K562 (cell line): ENCODE measurements at regions not wholly inside any gene's neighbourhood (a gene's known extent, or its start where the extent isn't known, plus 50 kb on each side); places are given as distances from the start of the nearest gene placed in this dataset.

Experiments
- BMI1 ChIP-seq: fragments of 150-350 bp; IDR thresholded peaks from 2 replicates; pipeline ENCODE4 v1.6.1; 2014; ENCODE audit warnings: low read length
- ERF ChIP-seq: fragments of 450-650 bp; formaldehyde crosslinking; IDR thresholded peaks from 2 replicates; pipeline ENCODE4 v1.4.0; 2020; ENCODE audit warnings: mild to moderate bottlenecking, mixed read lengths
- IRF2 ChIP-seq: sonication (generic); formaldehyde crosslinking; IDR thresholded peaks from 2 replicates; pipeline ENCODE4 v1.8.1; 2022; ENCODE audit warnings: mild to moderate bottlenecking, missing genetic modification reagents
- NFXL1 ChIP-seq: fragments of 450-650 bp; formaldehyde crosslinking; IDR thresholded peaks from 2 replicates; pipeline ENCODE4 v1.4.0; 2021; ENCODE audit warnings: mild to moderate bottlenecking
- PATZ1 ChIP-seq: fragments of 250-450 bp; sonication (Bioruptor Pico); IDR thresholded peaks from 2 replicates; pipeline ENCODE4 v1.5.0; 2020; ENCODE audit warnings: mild to moderate bottlenecking, borderline replicate concordance
- PHF21A ChIP-seq: fragments of 450-650 bp; IDR thresholded peaks from 2 replicates; pipeline ENCODE4 v1.6.1; 2017; ENCODE audit warnings: low read depth, borderline replicate concordance
- SMARCB1 ChIP-seq: IDR thresholded peaks from 2 replicates; pipeline ENCODE4 v1.6.1; 2011; ENCODE audit warnings: improper control_type of control experiment, low read depth; ENCODE audit not compliant: insufficient read length
- YY1 ChIP-seq, 3 experiments: IDR thresholded peaks; 2 replicates each; pipeline ENCODE4 v1.6.1; 2011; ENCODE audit warnings: low read length in 2 of 3, mild to moderate bottlenecking in 2 of 3, moderate library complexity in 2 of 3, borderline replicate concordance in 1 of 3, control low read depth in 1 of 3, low read depth in 1 of 3; ENCODE audit not compliant: insufficient read depth in 3 of 3, insufficient replicate concordance in 2 of 3, control insufficient read depth in 1 of 3, insufficient read length in 1 of 3; ENCODE audit errors: extremely low read depth in 1 of 3
- ZNF583 ChIP-seq: fragments of 250-450 bp; sonication (Bioruptor Pico); IDR thresholded peaks from 2 replicates; pipeline ENCODE4 v1.4.0; 2020
- ZNF695 ChIP-seq: fragments of 450-650 bp; formaldehyde crosslinking; IDR thresholded peaks from 2 replicates; pipeline ENCODE4 v1.4.0; 2020; ENCODE audit warnings: mild to moderate bottlenecking, moderate library complexity
- ZSCAN29 ChIP-seq: fragments of 450-650 bp; IDR thresholded peaks from 2 replicates; pipeline ENCODE4 v1.6.1; 2017

- TF ChIP-seq PATZ1 (CRISPR knock-in tag) (no peak), PHF21A (no peak), ZNF695 (CRISPR knock-in tag) (no peak), ERF (CRISPR knock-in tag) (no peak), ZSCAN29 (no peak), IRF2 (CRISPR knock-in tag) (no peak), ZNF583 (CRISPR knock-in tag) (no peak), SMARCB1 (no peak), NFXL1 (CRISPR knock-in tag) (no peak), BMI1 (no peak), YY1 (IDR thresholded peaks at IDR 0.05; ENCODE audit: borderline replicate concordance in 1 of 3, control insufficient read depth in 1 of 3, extremely low read depth in 1 of 3, insufficient read depth in 3 of 3, insufficient read length in 1 of 3, insufficient replicate concordance in 2 of 3, low read depth in 1 of 3, low read length in 2 of 3) (no peak)
- TF ChIP-seq, all 486 proteins: peak for 0
Measured at GRCh38 chr22:48245196-48245485, 1482.7 kb downstream of the TBC1D22A start (continued).
